HG03039 (cell line): ENCODE measurements at regions not wholly inside any gene's neighbourhood (a gene's known extent, or its start where the extent isn't known, plus 50 kb on each side); places are given as distances from the start of the nearest gene placed in this dataset.

Experiments
- ATAC-seq: cut with Tn5 transposase; IDR thresholded peaks from one replicate; pipeline ENCODE4 v1.9.1; 2021; ENCODE audit warnings: mild to moderate bottlenecking, moderate library complexity; ENCODE audit not compliant: unreplicated experiment

DNA sequence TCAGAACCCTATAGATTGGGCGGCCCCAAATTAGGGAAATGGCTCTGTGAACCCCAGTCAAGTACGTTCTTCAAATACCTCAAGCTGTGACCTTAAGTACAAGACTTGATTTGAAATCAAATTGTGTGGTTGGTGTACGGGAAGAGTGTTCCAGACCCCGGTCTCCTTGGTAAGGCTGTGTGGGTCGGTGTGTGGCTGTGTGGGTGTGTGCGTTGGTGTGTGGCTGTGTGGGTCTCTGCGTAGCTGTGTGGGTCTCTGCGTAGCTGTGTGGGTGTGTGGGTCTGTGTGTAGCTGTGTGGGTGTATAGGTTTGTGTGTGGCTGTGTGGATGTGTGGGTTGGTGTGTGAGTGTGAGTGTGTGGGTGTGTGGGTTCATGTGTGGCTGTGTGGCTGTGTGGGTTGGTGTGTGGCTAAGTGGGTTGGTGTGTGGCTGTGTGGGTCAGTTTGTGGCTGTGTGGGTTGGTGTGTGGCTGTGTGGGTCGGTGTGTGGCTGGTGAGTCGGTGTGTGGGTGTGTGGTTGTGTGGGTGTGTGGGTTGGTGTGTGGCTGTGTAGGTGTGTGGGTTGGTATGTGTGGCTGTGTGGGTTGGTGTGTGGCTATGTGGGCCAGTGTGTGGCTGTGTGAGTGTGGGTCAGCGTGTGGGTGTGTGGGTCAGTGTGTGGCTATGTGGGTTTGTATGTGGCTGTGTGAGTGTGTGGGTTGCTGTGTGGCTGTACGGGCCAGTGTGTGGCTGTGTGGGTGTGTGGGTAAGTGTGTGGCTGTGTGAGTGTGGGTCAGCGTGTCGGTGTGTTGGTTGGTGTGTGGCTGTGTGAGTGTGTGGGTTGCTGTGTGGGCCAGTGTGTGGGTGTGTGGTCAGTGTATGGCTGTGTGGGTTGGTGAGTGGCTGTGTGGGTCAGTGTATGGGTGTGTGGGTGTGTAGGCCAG lies 238.7 kb upstream of the ZFHX3 start:
- ATAC-seq = no peak

DNA sequence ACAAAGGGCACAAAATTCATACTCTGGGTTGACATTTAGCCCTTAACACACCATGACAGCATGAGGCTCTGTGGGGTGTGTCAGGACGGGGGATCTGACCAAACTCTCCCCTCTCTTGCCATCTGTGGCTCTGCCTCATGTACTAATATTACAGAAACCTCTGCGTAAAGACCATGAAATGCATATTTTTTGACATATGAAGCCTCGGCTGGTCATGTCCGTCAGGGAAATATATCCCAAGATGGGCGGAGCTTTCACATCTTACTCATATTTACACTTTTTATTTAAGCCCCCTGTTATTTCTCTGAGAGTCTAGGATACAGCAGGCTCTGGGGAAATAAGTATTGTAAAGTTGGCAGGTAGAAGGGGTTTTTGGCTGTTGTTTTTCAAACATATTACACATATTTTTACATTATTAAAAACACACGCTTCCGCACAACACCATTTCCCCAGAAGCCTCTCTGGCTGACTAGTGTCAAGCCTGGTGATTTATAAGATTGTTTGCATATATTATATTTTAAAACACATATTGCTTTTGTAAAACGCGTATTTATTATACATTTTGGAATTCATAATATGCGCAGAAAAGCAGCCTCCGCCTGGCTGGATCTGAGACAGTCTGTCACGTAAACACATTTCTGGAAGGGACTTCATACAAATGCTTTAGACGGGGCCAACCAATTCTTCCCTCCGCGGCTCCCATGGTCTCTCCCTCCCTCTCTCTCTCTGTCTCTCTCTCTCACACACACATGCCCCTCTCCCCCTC lies 237.7 kb upstream of the ZFHX3 start:
- no peak for ATAC-seq

DNA sequence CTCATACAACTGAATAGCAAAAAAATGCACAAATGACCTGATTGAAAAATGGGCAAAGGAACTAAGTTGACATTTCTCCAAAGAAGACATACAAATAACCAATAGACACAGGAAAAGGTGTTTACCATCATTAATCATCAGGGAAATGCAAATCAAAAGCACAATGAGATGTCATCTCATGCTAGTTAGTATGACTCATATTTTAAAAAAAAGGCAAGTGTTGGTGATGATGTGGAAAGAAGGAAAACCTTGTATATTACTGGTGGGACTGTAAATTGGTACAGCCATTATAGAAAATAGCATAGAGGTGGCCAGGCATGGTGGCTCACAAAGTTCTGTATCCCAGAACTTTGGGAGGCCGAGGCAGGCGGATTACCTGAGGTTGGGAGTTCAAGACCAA lies 232.5 kb upstream of the ZFHX3 start:
- ATAC-seq = no peak

DNA sequence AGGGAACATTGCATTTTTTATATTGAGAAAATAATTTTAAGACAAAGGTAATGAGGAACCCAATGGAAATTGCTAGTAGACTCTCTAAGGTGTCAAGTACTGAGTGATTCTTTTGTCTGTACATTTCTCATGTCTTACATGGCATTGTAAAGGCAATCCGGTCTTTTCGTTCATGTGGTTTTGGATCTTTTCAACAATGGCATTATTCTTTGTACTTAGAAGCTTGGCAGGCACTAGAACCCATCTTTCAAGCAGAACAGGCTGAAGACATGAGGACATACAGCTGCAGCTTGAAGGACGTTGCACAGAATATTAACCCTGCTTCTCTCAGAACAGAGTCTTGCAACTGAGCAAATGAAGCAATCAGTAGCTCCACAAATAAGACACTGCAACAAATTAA lies 231.5 kb upstream of the ZFHX3 start:
- ATAC-seq = no peak

DNA sequence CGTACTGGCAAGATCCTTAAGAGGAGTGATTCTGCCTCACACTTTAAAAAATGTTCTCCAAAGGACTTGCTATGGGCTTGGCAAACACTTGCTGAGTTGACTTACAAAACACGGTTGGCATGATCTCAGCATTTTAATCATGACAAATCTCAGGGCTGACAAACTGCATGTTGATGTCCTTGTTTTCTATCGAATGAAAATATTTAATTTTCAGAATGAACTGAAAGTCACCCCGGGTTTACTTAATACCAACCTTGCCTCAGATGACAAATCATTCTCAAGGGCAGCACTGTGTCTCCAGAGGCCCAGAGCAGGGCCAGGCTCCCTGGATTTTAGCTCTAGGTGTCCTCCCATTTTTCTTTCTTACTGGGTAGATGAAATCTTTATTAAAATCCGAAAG lies 229.1 kb upstream of the ZFHX3 start:
- ATAC-seq = no peak

DNA sequence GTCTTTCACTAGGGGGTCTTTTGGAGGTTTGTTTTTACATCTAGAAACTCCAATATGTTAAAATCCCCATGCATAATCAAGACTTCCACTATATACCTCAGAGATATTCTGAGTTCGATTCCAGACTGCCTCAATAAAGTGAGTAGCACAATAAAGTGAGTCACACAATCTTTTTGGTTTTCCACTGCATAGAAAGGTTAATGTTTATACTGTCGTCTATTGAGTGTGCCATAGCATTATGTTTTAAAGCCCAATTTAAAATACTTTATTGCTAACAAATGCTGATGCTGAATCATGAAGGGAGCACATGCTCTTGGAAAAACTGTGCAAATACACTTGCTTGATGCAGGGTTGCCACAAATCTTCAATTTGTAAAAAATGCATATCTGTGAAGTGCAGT lies 227.5 kb upstream of the ZFHX3 start:
- ATAC-seq = no peak

DNA sequence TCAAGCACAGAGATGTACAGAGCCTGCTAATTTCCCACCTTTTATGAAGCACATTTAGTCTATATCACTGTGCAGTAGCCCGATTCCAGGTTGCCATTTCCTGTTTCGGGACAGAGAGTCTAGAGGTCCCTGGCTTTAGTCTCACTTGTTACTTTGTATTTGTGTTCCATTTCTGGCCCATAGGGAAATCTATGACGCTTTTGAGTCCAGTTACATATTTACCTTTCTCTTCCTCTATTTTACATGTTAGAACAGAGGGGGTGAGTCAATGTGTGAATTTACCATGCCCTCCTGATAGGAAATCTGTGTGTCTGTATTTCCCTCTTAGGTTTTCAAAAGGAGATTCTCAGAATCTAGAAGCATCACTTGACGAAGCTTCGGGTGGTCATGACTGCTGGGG lies 227.1 kb upstream of the ZFHX3 start:
- ATAC-seq = no peak

DNA sequence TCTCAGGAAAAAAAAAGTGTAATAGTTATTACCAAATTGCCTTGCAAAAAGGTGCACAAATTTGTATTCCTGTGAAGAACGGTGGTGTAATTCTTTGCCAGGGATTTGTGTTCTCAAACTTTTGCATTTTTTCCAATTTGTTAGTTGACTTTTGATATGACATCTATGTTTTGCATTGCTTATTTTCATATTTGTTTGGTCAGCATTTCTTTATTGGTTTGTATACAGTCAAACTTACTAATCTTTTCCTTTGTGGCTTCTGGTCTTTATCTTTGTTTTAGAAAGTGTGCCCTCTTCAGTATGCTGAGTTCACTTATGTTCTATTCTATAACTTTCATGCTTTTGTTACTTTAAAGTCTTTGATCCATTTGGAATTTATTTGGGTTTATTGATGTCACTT lies 226.2 kb upstream of the ZFHX3 start:
- ATAC-seq = no peak

DNA sequence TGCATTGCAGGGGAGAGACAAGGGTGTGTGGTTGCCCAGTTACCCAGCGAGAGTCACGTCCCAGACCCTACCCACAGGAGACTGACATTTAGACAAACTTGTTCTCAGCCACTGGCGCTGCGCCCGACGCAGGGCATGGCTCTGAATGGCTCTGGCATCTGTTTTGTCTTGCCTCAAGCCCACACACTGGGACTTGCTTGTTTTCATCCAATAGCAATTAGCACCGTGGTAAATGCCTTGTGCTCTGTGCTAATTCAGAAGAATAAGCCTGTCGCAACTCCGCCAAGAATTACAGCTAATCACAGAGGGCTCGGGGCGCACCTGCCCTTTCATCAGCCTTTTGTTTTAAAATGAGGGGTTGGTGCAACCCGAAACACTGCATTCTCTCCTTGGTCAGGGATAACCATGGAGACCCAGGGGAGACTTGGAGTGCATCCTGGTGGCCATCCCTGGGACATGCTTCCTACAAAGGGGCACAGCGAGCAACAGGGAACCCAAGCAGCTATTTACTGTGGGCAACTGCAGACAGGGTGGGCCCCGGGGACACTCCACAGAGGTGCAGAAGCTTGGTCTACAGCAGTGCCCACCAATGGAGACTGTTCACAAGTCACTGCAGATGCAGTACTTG lies 220.6 kb upstream of the ZFHX3 start:
- ATAC-seq = no peak

DNA sequence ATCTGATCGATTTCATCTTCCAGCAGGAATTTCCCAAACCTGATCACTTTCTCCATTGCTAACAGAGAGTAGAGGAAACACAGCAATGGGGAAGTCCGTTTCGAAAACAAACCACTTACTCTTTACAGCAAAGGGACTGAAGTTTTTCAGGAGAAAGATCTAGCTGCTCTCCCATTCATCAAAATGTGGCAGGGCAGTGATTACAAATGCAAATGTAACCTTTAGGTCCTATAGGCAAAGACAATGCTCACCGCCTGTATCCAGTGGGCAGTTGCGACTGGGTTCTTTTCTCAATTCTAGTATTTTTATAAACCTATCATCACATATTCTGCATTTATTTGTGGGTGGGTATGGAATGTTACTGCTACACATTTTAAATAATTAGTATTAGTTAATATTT lies 218.0 kb upstream of the ZFHX3 start:
- ATAC-seq = no peak

DNA sequence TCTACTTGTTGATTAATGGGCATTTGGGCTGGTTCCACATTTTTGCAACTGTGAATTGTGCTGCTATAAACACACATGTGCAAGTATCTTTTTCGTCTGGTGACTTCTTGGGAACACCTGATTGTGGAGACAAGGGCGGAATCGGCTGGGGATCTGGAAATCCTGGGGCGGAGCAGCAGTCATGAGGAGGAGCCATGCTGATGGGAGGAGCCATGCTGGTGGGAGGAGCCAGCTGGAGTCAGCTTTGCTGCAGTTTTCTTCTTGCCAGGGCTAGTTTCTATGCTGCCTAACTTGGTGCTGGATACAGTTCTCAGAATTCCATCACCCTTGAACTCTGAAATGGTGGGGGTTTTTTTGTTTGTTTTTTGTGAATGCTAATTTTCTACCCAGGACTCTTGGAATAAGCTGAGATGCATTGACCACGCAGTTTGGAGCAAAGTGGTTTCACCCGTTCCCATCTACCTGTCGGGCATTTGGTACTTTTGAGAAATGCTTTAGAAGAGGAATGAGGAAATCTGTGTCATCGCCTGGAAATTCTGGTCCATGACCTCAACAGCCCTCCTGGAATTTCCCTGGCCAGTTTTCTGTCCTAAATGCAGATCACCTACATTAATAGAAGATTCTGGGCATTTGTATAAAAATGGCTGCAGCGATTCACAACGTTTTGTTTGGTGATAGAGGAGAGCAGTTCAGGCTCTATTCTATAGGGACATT lies 217.4 kb upstream of the ZFHX3 start:
- ATAC-seq = no peak

DNA sequence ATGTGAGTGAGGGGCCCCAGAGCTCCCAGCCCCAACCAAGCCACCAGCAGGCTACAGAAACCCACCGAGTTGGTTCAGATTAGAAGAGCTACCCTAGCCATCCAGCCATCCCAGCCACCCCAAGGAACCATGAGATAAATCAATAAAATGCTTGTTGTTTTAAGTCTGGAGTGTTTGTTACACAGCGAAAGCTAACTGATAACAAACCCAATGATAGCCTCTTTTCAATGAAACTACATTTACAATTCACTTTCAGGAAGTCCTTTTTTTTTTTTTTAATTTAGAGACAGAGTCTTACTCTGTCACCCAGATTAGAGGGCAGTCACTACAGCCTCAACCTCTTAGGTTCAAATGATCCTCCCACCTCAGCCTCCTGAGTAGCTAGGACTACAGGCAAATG lies 215.0 kb upstream of the ZFHX3 start:
- ATAC-seq = no peak

DNA sequence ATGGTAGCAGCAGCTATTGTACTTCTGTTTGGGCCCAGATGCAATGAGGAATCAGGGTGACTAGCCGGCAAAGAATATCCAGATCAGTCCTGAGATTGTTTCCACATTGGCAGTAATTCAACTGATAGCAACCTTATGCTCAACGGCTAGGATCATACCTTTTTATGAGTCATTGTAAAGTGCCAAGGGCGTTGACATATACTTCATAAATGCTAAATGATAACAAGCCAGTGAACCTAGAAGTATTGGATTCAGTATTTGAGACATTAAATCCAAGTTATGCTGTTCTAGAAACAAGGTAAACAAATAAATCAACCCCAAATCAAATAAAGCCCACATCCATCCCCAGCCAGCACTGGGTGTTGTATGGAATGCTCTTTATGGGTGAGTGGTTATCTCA lies 207.1 kb upstream of the ZFHX3 start:
- ATAC-seq = no peak

DNA sequence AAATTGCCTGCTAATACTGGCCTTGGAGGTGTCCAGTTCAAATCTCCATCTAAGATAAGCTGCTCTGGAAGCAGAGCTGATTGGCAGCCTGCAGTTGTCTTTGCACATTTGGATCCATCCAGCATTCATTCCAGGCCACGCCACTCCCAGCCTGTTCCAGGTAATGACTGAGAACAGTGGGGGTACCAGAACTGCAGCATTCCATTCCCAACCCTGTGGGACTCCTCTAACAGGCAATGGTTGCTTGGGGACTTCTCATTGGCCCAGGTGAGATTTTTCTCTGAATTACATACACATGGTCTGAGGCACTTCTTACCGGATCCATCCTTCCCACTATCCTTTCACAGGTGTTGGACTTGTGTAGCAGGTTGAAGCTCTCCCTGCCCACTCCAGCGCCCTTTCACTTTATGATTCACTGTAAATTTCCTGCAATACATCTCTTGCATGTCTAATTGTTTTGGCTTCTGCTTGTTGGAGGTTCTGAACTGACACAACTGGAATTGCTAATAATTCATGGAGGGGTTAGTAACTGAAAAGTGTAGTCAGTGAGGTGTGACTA lies 206.1 kb upstream of the ZFHX3 start:
- ATAC-seq = no peak

DNA sequence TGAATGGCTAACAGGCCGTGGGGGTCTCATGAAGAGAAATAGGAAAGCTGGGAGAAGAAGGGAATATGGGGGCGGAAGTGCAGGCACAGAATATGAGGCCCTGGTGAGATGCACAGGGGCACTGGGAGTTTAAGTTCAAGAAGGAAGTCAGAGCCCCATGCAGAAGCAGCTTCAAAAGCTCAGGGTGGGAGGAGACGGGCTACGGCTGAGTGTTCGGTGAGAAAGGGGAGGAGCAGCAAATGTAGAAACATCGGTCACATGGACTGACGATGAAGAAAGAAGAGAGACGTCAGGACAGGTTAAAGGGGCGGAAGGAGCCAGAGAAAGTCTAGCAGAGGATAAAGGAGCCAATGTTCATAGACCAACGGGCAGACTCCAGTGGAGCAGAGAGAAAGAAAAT lies 204.5 kb upstream of the ZFHX3 start:
- ATAC-seq = no peak

DNA sequence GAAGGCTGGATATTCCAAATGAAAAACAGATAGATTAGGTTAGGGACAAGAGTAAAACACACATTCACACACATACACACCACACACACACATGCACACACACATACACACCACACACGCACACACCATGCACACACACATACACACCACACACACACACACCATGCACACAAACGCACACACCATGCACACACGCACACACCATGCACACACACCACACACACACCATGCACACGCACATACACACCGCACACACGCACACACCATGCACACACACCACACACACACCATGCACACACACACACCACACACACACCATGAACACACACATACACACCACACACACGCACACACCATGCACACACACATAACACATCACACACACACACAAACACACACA lies 203.7 kb upstream of the ZFHX3 start:
- ATAC-seq = no peak

DNA sequence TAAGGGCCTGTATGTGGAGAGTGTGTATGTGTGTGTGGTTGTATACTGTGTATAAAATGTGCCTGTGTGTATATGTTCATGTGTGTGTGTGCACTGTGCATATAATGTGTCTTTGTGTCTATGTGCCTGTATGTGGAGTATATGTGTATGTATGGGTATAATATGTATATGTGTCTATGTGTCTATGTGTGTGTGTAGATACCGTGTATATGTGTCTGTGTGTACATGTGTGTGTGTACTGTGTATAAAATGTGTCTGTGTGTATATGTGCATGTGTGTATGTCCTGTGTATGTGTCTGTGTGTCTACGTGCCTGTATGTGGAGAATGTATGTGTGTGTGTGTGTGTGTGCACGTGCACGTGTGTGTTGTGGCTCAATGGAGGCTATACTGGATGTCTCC lies 200.4 kb upstream of the ZFHX3 start:
- ATAC-seq = no peak

DNA sequence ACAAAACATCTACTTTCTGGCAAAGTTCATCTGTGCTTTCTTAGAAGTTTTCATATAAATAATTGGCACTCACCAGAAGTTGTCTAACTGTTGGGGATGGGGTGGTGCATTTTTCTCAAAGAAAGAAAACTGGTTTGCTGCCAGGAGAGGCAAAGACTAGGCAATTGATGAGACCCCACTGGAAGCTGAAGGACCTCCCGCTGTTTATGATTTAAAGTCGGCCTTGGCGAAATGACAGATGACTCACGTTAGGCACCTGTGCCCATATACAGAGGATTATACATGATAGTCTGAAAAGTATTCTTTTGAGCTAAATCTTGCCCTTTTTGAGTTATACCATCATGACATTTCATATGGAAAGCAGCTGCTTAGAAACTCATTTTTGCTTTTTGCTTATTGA lies 193.0 kb upstream of the ZFHX3 start:
- ATAC-seq = no peak

DNA sequence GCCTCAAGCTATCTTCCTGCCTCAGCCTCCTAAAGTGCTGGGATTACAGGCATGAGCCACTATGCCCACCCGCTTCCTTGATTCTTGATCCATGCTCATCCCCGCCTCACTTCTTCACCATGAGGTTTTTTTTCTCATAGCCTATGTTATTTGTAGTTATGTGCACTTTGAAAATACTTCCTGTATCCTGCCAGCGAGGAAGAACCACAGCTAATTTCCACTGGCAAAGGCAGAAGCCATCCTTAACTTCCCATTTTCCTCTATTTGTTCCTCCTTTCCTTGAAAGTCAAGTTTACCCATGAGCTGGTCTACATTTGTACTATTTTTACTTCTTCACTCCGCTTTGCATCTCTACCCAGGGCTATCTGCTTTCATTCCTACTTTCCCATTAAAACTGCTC lies 189.7 kb upstream of the ZFHX3 start:
- ATAC-seq = no peak

DNA sequence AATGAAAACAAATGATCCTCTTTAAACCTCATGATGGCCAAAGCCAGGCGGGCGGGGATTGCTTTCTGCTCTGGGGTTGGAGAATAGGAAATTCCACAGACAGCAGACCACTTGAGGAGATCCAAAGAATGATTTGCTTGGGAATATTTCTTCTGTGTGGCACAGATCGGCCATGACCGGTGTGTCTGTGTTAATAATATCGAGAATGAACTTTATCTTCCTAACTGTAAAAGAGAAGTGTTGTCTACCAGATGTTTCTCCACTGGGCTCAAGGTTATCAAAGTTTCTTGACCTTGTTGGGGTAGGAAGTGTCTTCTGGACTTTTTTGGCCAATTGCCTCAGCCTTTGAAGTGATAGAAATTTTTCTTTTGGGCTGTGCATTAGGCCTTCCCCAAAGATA lies 186.6 kb upstream of the ZFHX3 start:
- no peak for ATAC-seq

DNA sequence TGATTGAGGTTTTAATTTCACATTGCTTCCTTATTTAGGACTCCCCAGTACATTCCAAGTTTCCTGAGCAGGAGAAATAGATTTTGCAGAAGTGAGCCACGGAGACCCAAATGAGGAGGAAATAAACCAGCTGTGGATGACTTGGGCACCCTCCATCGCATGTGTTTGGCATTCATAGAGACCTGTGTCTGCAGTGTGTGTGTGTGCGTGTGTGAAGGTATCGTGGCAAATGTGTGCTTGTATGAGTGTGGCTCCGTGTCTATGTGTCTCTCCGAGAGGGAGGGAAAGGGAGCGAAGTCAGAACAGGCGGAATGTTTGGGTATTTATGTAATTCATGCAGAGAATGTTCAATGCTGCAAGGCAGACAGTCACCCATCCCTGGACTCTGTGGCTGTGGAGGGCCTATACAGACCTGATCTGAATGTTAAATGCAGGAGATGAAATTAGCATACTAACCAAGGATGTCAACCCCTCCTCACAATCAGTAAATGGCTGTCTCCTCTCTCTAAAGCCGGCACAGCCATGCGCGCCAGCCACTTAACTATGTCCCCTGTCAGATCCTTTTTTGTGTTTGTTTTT lies 186.0 kb upstream of the ZFHX3 start:
- no peak for ATAC-seq
